PC-9 (cell line): ENCODE measurements at regions not wholly inside any gene's neighbourhood (a gene's known extent, or its start where the extent isn't known, plus 50 kb on each side); places are given as distances from the start of the nearest gene placed in this dataset.

Experiments used
- BruUV-seq: library from RNA; stranded (reverse); fragments of 400-500 nt; replicated peaks from 2 replicates; lab custom pipeline; 2021; lab: Mats Ljungman, UMichigan
- CTCF ChIA-PET: fragments of 300-600 bp; sonication (Branson Sonifier 250); formaldehyde crosslinking; loops from one replicate; lab custom pipeline; 2022; ENCODE audit warnings: antibody characterized with exemption; lab: Charles Lee
- POLR2A ChIA-PET: fragments of 300-600 bp; sonication (Branson Sonifier 250); formaldehyde crosslinking; loops from one replicate; lab custom pipeline; 2022; ENCODE audit warnings: antibody characterized with exemption; ENCODE audit not compliant: unreplicated experiment; lab: Charles Lee
- DNase-seq, 2 experiments: peaks; one replicate each; pipeline versions ENCODE4 v3.0.0 to v3.0.0-alpha.2; 2015 to 2022; ENCODE audit warnings: mixed read lengths in 1 of 2
- H2AFZ ChIP-seq: fragments of 200-600 bp; sonication (generic); 2 replicates; pipeline ENCODE4 v1.8.1; 2017; ENCODE audit warnings: antibody characterized with exemption
- H3F3A ChIP-seq: fragments of 200-600 bp; sonication (generic); 2 replicates; pipeline ENCODE4 v1.8.1; 2017; ENCODE audit warnings: antibody characterized with exemption, mild to moderate bottlenecking, low read depth; ENCODE audit not compliant: insufficient read depth
- H3K27ac ChIP-seq: fragments of 200-600 bp; sonication (generic); 2 replicates; pipeline ENCODE4 v1.6.1; 2016; ENCODE audit warnings: mixed run types
- H3K27me3 ChIP-seq: fragments of 200-600 bp; sonication (generic); 2 replicates; pipeline ENCODE4 v1.6.1; 2016; ENCODE audit warnings: low read depth, mixed run types; ENCODE audit not compliant: insufficient read depth
- H3K36me3 ChIP-seq: fragments of 200-600 bp; sonication (generic); 2 replicates; pipeline ENCODE4 v1.6.1; 2016; ENCODE audit warnings: low read depth, mixed run types
- H3K4me1 ChIP-seq: fragments of 200-600 bp; sonication (generic); replicated peaks from 2 replicates; pipeline ENCODE4 v1.6.1; 2016; ENCODE audit warnings: mixed run types; ENCODE audit not compliant: insufficient read depth
- H3K4me2 ChIP-seq: fragments of 200-600 bp; sonication (generic); 2 replicates; pipeline ENCODE4 v1.6.1; 2017; ENCODE audit warnings: mixed run types
- H3K4me3 ChIP-seq: fragments of 200-600 bp; sonication (generic); 2 replicates; pipeline ENCODE4 v1.6.1; 2016; ENCODE audit warnings: mixed run types
- H3K79me2 ChIP-seq: fragments of 200-600 bp; sonication (generic); 2 replicates; pipeline ENCODE4 v1.6.1; 2017; ENCODE audit warnings: low read depth, mixed run types
- H3K9me2 ChIP-seq: fragments of 200-600 bp; sonication (generic); 2 replicates; pipeline ENCODE4 v1.8.1; 2017; ENCODE audit warnings: mild to moderate bottlenecking; ENCODE audit not compliant: insufficient read depth
- H3K9me3 ChIP-seq: fragments of 200-600 bp; sonication (generic); 2 replicates; pipeline ENCODE4 v1.8.1; 2016; ENCODE audit warnings: low read depth; ENCODE audit not compliant: insufficient read depth
- H4K20me1 ChIP-seq: fragments of 200-600 bp; sonication (generic); 2 replicates; pipeline ENCODE4 v1.8.1; 2017; ENCODE audit not compliant: insufficient read depth
- EZH2 ChIP-seq: fragments of 200-600 bp; sonication (generic); IDR thresholded peaks from 2 replicates; pipeline ENCODE4 v1.8.0; 2017; ENCODE audit warnings: antibody characterized with exemption, low read depth
- intact Hi-C: fragments of 100-400 bp; cut with micrococcal nuclease; formaldehyde crosslinking; loops from one replicate; pipeline ENCODE4 v1.10.0; 2022; ENCODE audit not compliant: unreplicated experiment
- TF ChIP-seq, protein P1 (sequence below): fragments of 200-600 bp; sonication (generic); conservative IDR thresholded peaks from 2 replicates; pipeline ENCODE4 v1.6.1; 2017; ENCODE audit warnings: mixed run types, antibody characterized with exemption, mild to moderate bottlenecking, moderate library complexity

DNA sequence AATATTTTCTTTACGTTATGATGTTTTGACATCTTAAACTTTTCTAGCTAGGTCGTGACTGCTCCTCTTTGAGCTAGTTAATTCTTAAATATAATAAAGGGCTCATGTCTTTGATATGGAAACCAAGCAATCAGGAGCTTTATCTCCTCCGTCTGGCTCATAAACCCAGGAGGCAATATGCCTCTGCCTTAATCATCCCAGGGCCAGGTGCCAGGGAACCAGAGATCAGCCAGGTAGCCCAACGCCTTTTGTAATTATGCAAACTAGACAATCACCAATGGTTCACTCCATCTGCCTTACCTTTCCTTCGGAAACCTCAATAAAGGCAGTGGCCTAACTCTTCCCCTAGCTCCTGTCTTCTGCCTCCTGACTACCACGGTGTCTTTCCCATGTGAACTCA, 213.7 kb downstream of the KCNJ3 start:
- POLR2A ChIA-PET, result no interaction called here

DNA sequence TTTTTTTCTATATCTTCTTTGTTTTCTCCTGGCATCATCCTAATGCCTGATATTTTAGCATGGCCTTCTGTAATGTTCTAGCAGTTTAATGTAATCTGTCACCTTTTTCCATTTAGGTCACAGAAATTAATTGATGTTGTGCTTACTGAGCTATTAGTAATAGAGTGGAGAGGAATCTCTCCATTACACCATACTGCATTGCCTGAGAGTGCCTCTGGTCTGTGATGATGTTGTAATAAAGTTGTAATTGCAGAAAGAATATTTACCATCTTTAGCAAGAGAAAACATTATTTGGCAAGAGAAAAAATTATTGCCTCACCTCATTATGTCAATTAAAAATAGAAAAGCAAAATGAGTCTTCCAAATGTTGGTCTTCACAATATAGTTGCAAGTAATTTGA, 213.2 kb downstream of the KCNJ3 start:
- intact Hi-C loops, result no loop called here
- Histone ChIP-seq H3K36me3 (no peaks in the 10 kb centered on the region), H3K27me3 (no peaks in the 10 kb centered on the region), H3K9me2 (no peaks in the 10 kb centered on the region), H3K79me2 (no peaks in the 10 kb centered on the region), H3K27ac (no peak overlapping the region), H2AFZ (no peak overlapping the region), H3K9me3 (no peaks in the 10 kb centered on the region), H3K4me1 (no peaks in the 10 kb centered on the region), H3K4me2 (no peak overlapping the region), H4K20me1 (no peaks in the 10 kb centered on the region), H3K4me3 (no peak overlapping the region), H3F3A (no peaks in the 10 kb centered on the region)
- BruUV-seq, result no TSS peak
- TF ChIP-seq, protein P1, sequence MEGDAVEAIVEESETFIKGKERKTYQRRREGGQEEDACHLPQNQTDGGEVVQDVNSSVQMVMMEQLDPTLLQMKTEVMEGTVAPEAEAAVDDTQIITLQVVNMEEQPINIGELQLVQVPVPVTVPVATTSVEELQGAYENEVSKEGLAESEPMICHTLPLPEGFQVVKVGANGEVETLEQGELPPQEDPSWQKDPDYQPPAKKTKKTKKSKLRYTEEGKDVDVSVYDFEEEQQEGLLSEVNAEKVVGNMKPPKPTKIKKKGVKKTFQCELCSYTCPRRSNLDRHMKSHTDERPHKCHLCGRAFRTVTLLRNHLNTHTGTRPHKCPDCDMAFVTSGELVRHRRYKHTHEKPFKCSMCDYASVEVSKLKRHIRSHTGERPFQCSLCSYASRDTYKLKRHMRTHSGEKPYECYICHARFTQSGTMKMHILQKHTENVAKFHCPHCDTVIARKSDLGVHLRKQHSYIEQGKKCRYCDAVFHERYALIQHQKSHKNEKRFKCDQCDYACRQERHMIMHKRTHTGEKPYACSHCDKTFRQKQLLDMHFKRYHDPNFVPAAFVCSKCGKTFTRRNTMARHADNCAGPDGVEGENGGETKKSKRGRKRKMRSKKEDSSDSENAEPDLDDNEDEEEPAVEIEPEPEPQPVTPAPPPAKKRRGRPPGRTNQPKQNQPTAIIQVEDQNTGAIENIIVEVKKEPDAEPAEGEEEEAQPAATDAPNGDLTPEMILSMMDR, result no peak
- TF ChIP-seq EZH2, result no peak
- DNase-seq, result no peak
- CTCF ChIA-PET, result no interaction called here
- POLR2A ChIA-PET, result no interaction called here

More for the DNA sequence above, 213.7 kb downstream of the KCNJ3 start:
- H3K9me3 ChIP-seq, result no peaks in the 10 kb centered on the region
- H3K27me3 ChIP-seq, result no peaks in the 10 kb centered on the region
- BruUV-seq, result no TSS peak
- TF ChIP-seq, protein P1, result no peak
- no peak for TF ChIP-seq EZH2
- no peak for DNase-seq
- no peak overlapping the region for H3K4me3 ChIP-seq
- H3K4me1 ChIP-seq, result no peaks in the 10 kb centered on the region
- intact Hi-C loops, result no loop called here
- H3K9me2 ChIP-seq, result no peaks in the 10 kb centered on the region
- no peaks in the 10 kb centered on the region for H4K20me1 ChIP-seq
- H3K27ac ChIP-seq, result no peak overlapping the region
- no peaks in the 10 kb centered on the region for H3K36me3 ChIP-seq
- CTCF ChIA-PET, result no interaction called here
- no peak overlapping the region for H3K4me2 ChIP-seq
- H3F3A ChIP-seq, result no peaks in the 10 kb centered on the region
- no peak overlapping the region for H2AFZ ChIP-seq
- H3K79me2 ChIP-seq, result no peaks in the 10 kb centered on the region

DNA sequence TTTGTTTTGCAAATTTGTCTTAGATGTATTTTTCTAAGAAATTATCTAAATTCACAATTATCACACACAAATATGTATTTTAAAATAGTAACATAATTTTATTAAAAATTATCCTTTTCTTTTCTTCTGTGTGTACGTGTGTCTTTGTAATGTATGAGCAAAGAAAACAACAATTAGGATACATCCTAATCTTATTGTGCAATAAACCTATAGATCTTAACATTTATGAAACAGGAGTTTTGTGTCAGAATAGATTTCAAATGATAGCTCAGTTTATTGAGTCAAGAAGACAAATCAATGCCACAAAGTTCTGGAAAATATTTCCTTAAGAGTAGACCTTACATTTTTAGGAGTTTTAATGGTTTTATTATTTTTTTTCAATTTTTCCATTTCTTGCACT, 212.2 kb downstream of the KCNJ3 start:
- CTCF ChIA-PET, result no interaction called here
- Histone ChIP-seq H3K79me2 (no peaks in the 10 kb centered on the region), H3K36me3 (no peaks in the 10 kb centered on the region), H3K9me3 (no peaks in the 10 kb centered on the region), H3K27ac (no peak overlapping the region), H3K27me3 (no peaks in the 10 kb centered on the region), H3K4me2 (no peak overlapping the region), H3K9me2 (no peaks in the 10 kb centered on the region), H4K20me1 (no peaks in the 10 kb centered on the region), H3K4me1 (no peaks in the 10 kb centered on the region), H3K4me3 (no peak overlapping the region), H3F3A (no peaks in the 10 kb centered on the region), H2AFZ (no peak overlapping the region)
- intact Hi-C loops, result no loop called here
- no peak for TF ChIP-seq EZH2
- TF ChIP-seq, protein P1, result no peak
- DNase-seq, result no peak
- POLR2A ChIA-PET, result no interaction called here
- no TSS peak for BruUV-seq
